GM12872 (cell line): ENCODE measurements at regions not wholly inside any gene's neighbourhood (a gene's known extent, or its start where the extent isn't known, plus 50 kb on each side); places are given as distances from the start of the nearest gene placed in this dataset.

Experiments
- TF ChIP-seq, protein P1 (sequence below): IDR thresholded peaks from 3 replicates; pipeline ENCODE4 v1.5.1; 2011; ENCODE audit warnings: low read depth, mild to moderate bottlenecking, low read length, moderate library complexity; ENCODE audit not compliant: insufficient read depth

DNA sequence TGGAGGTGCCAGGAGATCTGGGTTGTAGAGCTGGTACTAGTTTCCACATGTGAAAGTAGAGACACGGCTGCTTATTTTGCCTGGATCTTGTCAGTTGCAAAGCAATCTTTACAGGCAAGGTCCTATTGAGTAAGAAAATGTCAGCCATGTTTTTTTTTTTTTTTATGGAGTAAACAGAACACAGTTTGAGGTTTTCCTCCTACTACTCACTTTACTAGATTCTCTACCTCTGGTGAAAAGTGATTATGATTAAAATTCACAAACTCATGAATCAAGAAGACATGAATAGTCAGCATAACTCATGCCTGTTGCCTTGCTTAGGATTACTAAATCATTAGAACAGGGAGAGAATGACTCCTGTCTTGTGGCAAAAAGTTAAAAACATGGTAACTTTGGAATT lies 70.1 kb upstream of the PNPT1 start:
- TF ChIP-seq, protein P1, sequence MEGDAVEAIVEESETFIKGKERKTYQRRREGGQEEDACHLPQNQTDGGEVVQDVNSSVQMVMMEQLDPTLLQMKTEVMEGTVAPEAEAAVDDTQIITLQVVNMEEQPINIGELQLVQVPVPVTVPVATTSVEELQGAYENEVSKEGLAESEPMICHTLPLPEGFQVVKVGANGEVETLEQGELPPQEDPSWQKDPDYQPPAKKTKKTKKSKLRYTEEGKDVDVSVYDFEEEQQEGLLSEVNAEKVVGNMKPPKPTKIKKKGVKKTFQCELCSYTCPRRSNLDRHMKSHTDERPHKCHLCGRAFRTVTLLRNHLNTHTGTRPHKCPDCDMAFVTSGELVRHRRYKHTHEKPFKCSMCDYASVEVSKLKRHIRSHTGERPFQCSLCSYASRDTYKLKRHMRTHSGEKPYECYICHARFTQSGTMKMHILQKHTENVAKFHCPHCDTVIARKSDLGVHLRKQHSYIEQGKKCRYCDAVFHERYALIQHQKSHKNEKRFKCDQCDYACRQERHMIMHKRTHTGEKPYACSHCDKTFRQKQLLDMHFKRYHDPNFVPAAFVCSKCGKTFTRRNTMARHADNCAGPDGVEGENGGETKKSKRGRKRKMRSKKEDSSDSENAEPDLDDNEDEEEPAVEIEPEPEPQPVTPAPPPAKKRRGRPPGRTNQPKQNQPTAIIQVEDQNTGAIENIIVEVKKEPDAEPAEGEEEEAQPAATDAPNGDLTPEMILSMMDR, result no peak

DNA sequence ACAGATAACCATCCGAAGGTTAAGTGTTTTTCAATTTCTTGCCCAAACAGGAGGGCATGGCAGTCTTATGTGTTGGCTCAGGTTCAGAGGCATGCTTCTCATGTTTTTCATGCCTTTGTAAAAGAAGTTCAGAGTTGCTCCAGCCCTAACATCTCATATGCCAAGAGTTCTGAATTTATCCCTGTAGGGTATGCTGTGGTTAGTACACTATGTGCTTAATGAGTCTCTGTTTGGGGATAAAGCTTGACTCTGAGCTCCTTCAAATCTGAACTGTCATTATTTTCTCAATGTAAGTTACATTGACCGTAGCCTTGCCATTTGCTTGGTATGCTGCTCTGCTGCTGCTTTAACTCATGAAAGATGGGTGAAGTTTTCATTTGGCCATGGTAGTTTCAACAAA lies 67.9 kb upstream of the PNPT1 start:
- TF ChIP-seq, protein P1, result no peak

DNA sequence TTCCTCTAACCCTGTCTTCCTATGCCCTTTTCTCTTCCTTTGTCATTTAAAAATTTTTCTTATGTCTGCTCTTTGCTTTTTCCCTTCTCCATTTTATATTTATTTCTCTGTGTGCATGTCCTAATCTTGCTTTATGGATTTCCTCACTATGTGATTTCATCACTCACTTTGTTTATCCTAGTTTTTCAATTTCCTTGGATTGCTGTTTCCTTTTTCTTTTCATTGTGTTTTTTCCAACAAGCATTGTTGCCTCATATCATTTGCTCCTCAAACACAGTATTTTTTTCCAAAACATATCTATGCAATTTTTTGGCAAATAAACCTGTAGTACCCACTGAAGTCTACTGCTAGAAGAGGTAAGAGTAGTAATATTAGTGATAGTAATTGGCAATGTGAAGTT lies 67.4 kb upstream of the PNPT1 start:
- TF ChIP-seq, protein P1, result no peak

DNA sequence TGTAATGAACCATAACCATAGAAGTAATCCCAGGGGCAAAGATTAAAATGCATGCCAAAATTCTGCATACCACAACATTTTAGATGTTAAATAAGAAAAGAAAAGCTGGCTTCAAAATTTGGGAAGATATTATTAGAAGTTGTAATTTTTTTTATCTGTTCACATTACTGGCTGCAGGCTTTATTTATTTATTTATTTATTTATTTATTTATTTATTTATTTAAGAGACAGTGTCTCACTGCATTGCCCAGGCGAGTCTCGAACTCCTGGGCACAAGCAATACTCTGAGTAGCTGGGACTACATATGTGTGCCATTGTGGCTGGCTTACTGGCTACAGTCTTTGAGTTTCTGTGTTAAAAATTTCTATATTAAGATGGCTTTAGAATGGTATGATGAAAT lies 66.5 kb upstream of the PNPT1 start:
- TF ChIP-seq, protein P1, result no peak

DNA sequence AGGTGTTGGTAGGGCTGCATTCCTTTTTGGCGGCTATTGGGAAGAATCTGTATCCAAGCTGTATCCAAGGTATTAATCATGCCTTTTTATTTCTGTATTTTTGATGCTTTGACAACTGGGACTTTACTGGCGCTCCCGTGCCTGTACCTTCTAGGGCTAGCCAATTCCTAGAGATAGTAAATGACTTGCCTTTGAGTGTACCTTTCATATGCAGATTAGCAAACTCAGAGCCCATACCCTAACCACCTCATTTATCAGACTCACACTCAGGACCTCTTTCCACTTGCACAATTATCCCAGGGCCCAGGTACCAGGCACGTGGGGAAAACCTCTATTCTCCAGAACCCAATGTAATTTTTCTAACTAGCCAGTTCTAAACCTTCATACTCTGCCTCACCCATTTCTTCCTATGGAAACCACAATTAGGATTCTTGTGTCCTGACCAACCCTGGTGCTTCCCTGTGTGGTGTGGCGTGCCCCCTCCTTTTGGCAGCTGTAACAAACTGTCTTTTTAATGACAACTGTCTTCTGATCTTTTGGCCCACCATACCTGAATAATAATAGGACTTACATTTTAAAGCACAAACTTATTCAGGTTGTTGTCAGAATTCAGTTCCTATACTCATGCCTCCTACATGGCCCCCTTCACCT lies 65.8 kb upstream of the PNPT1 start:
- TF ChIP-seq, protein P1, result no peak

DNA sequence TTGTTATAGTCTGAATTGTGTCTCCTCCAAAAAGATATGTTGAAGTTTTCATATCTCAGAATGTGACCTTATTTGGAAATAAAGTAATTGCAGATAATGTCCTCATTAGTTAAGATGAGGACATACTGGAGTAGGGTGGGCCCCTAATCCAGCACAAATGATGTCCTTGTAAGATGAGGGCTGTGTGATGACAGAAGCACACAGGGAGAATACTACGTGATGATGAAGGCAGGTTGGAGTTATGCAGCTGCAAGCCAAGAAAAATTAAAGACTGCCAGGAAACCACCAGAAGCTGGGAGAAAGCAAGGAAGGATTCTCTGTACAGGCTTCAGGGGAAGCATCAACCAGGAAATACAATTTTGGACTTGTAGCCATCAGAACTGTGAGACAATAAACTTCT lies 58.3 kb upstream of the PNPT1 start:
- TF ChIP-seq, protein P1, result no peak

DNA sequence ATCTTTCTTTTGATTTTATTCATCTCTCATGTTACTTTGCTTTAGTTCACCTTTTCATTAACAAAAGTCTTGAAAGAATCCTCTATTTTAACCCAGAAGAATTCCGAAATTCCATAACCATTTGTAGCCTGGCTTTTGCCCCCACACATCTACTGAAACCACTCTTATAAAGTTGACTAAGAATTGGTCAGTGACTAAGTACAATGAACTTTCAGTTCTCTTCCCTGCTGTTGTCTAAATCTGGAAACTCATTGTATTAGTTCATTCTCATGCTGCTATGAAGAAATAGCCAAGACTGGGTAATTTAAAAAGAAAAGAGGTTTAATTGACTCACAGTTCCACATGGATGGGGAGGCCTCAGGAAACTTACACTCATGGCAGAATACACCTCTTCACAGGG lies 49.9 kb upstream of the PNPT1 start:
- TF ChIP-seq, protein P1, result no peak
